KBM-7 (cell line): ENCODE measurements at regions not wholly inside any gene's neighbourhood (a gene's known extent, or its start where the extent isn't known, plus 50 kb on each side); places are given as distances from the start of the nearest gene placed in this dataset.

Source experiments
- DNase-seq: peaks from one replicate; pipeline ENCODE4 v3.0.0-alpha.2; 2015
- in situ Hi-C: fragments of 300-500 bp; cut with MboI; formaldehyde crosslinking; loops from 2 replicates; pipeline ENCODE4 v1.14.3; 2020; ENCODE audit warnings: low sequenced_read_pairs, low pct_unique_long_range_greater_than_20kb, mixed read lengths

- DNase-seq, result no peak
- in situ Hi-C loops, result no loop called here
Measured at GRCh38 chr4:173699841-173700475, 169.9 kb upstream of the HAND2 start.

- in situ Hi-C loops, result no loop called here
- no peak for DNase-seq
Measured at GRCh38 chr4:173698557-173699262, 168.7 kb upstream of the HAND2 start.

- DNase-seq, result no peak
- in situ Hi-C loops, result no loop called here
Measured at GRCh38 chr4:173697840-173698239, 167.8 kb upstream of the HAND2 start.

GRCh38 chr4:173696551-173696950 is 166.5 kb upstream of the HAND2 start:
- in situ Hi-C loops, result no loop called here
- DNase-seq, result no peak

- no peak for DNase-seq
- in situ Hi-C loops, result no loop called here
Measured at GRCh38 chr4:173696011-173696410, 166.0 kb upstream of the HAND2 start.

GRCh38 chr4:173685831-173686210 is 155.8 kb upstream of the HAND2 start:
- in situ Hi-C loops, result no loop called here
- DNase-seq, result no peak

- in situ Hi-C loops, result no loop called here
Measured at GRCh38 chr4:173685165-173685830, 155.3 kb upstream of the HAND2 start.

GRCh38 chr4:173684223-173684622 is 154.2 kb upstream of the HAND2 start:
- DNase-seq, result no peak
- in situ Hi-C loops, result no loop called here

More at GRCh38 chr4:173685165-173685830, 155.3 kb upstream of the HAND2 start:
- DNase-seq, result no peak

GRCh38 chr4:173682609-173683008 is 152.6 kb upstream of the HAND2 start:
- DNase-seq, result no peak
- in situ Hi-C loops, result no loop called here

- no peak for DNase-seq
- in situ Hi-C loops, result no loop called here
Measured at GRCh38 chr4:173680278-173680677, 150.2 kb upstream of the HAND2 start.

GRCh38 chr4:173675446-173675845 is 145.4 kb upstream of the HAND2 start:
- DNase-seq, result no peak
- in situ Hi-C loops, result no loop called here

GRCh38 chr4:173669460-173670179 is 139.6 kb upstream of the HAND2 start:
- DNase-seq, result no peak
- in situ Hi-C loops, result no loop called here

- DNase-seq, result no peak
- in situ Hi-C loops, result no loop called here
Measured at GRCh38 chr4:173661001-173661400, 131.0 kb upstream of the HAND2 start.

- in situ Hi-C loops, result no loop called here
- no peak for DNase-seq
Measured at GRCh38 chr4:173656898-173657297, 126.9 kb upstream of the HAND2 start.

- no peak for DNase-seq
- in situ Hi-C loops, result no loop called here
Measured at GRCh38 chr4:173652283-173652931, 122.4 kb upstream of the HAND2 start.

- in situ Hi-C loops, result no loop called here
- DNase-seq, result no peak
Measured at GRCh38 chr4:173651651-173652282, 121.7 kb upstream of the HAND2 start.

- no peak for DNase-seq
- in situ Hi-C loops, result no loop called here
Measured at GRCh38 chr4:173647902-173648301, 117.9 kb upstream of the HAND2 start.

GRCh38 chr4:173642509-173642908 is 112.5 kb upstream of the HAND2 start:
- in situ Hi-C loops, result no loop called here
- no peak for DNase-seq

- DNase-seq, result no peak
- in situ Hi-C loops, result no loop called here
Measured at GRCh38 chr4:173635395-173635794, 105.4 kb upstream of the HAND2 start.
